ENCODE measurements at regions not wholly inside any gene's neighbourhood (a gene's known extent, or its start where the extent isn't known, plus 50 kb on each side); places are given as distances from the start of the nearest gene placed in this dataset.

GRCh38 chr14:26339381-26339780 lies 258.5 kb downstream of the NOVA1 start:
- DNase-seq (ENCODE audit: extremely low spot score) = no peak
- POLR2A ChIA-PET = no interaction called here
- CTCF ChIA-PET = no interaction called here
- TF ChIP-seq L3MBTL2 (conservative IDR thresholded peaks at IDR 0.05) (no peak), FOXM1 (IDR thresholded peaks at IDR 0.05; ENCODE audit: borderline replicate concordance) (no peak), FOXA1 (IDR thresholded peaks at IDR 0.05) (no peak), BHLHE40 (IDR thresholded peaks at IDR 0.05; ENCODE audit: borderline replicate concordance) (no peak), LEF1 (IDR thresholded peaks at IDR 0.05; ENCODE audit: borderline replicate concordance) (no peak), ZNF384 (IDR thresholded peaks at IDR 0.05) (no peak), HDGF (IDR thresholded peaks at IDR 0.05; ENCODE audit: borderline replicate concordance) (no peak), SUZ12 (IDR thresholded peaks at IDR 0.05) (no peak), PKNOX1 (IDR thresholded peaks at IDR 0.05) (no peak), CTBP1 (IDR thresholded peaks at IDR 0.05; ENCODE audit: borderline replicate concordance) (no peak)

GRCh38 chr14:26338231-26338630 lies 259.6 kb downstream of the NOVA1 start:
- ChIA-PET POLR2A (no interaction called here), CTCF (no interaction called here)
- TF ChIP-seq FOXA1 (IDR thresholded peaks at IDR 0.05) (no peak), L3MBTL2 (conservative IDR thresholded peaks at IDR 0.05) (no peak), PKNOX1 (IDR thresholded peaks at IDR 0.05) (no peak), BHLHE40 (IDR thresholded peaks at IDR 0.05; ENCODE audit: borderline replicate concordance) (no peak), SUZ12 (IDR thresholded peaks at IDR 0.05) (no peak), SP1 (IDR thresholded peaks at IDR 0.05) (no peak), ELF4 (IDR thresholded peaks at IDR 0.05) (no peak), TARDBP (IDR thresholded peaks at IDR 0.05) (no peak), LEF1 (IDR thresholded peaks at IDR 0.05; ENCODE audit: borderline replicate concordance) (no peak), HDGF (IDR thresholded peaks at IDR 0.05; ENCODE audit: borderline replicate concordance) (no peak), FOXK2 (IDR thresholded peaks at IDR 0.05) (no peak), ARNT (IDR thresholded peaks at IDR 0.05) (no peak), FOXM1 (IDR thresholded peaks at IDR 0.05; ENCODE audit: borderline replicate concordance) (no peak), NFRKB (IDR thresholded peaks at IDR 0.05) (no peak), ZNF384 (IDR thresholded peaks at IDR 0.05) (no peak), CTBP1 (IDR thresholded peaks at IDR 0.05; ENCODE audit: borderline replicate concordance) (no peak)
- DNase-seq (ENCODE audit: extremely low spot score) = no peak

GRCh38 chr14:26334288-26334687 lies 263.5 kb downstream of the NOVA1 start:
- no peak for TF ChIP-seq CTBP1 (IDR thresholded peaks at IDR 0.05; ENCODE audit: borderline replicate concordance)
- TF ChIP-seq SP1 (IDR thresholded peaks at IDR 0.05) = no peak
- no peak for TF ChIP-seq PKNOX1 (IDR thresholded peaks at IDR 0.05)
- no peak for TF ChIP-seq NFRKB (IDR thresholded peaks at IDR 0.05)
- no peak for TF ChIP-seq ARNT (IDR thresholded peaks at IDR 0.05)
- CTCF ChIA-PET = no interaction called here
- POLR2A ChIA-PET = no interaction called here
- no peak for DNase-seq (ENCODE audit: extremely low spot score)

- TF ChIP-seq FOXK2 (IDR thresholded peaks at IDR 0.05) (no peak), SP1 (IDR thresholded peaks at IDR 0.05) (no peak), ARNT (IDR thresholded peaks at IDR 0.05) (no peak), FOXA1 (IDR thresholded peaks at IDR 0.05) (no peak), HDGF (IDR thresholded peaks at IDR 0.05; ENCODE audit: borderline replicate concordance) (no peak)
- POLR2A ChIA-PET = no interaction called here
- CTCF ChIA-PET = no interaction called here
- DNase-seq (ENCODE audit: extremely low spot score) = no peak
Measured at GRCh38 chr14:26332966-26333365, 264.9 kb downstream of the NOVA1 start.

- TF ChIP-seq L3MBTL2 (conservative IDR thresholded peaks at IDR 0.05) = no peak
- no peak for TF ChIP-seq ARNT (IDR thresholded peaks at IDR 0.05)
- TF ChIP-seq BHLHE40 (IDR thresholded peaks at IDR 0.05; ENCODE audit: borderline replicate concordance) = no peak
- TF ChIP-seq CTBP1 (IDR thresholded peaks at IDR 0.05; ENCODE audit: borderline replicate concordance) = no peak
- no peak for TF ChIP-seq FOXM1 (IDR thresholded peaks at IDR 0.05; ENCODE audit: borderline replicate concordance)
- no peak for TF ChIP-seq FOXA1 (IDR thresholded peaks at IDR 0.05)
- no peak for TF ChIP-seq HDGF (IDR thresholded peaks at IDR 0.05; ENCODE audit: borderline replicate concordance)
- no peak for TF ChIP-seq FOXK2 (IDR thresholded peaks at IDR 0.05)
- TF ChIP-seq SP1 (IDR thresholded peaks at IDR 0.05) = no peak
- CTCF ChIA-PET = no interaction called here
- no peak for DNase-seq (ENCODE audit: extremely low spot score)
- POLR2A ChIA-PET = no interaction called here
Measured at GRCh38 chr14:26330982-26331381, 266.9 kb downstream of the NOVA1 start.

- no peak for DNase-seq (ENCODE audit: extremely low spot score)
- ChIA-PET POLR2A (no interaction called here), CTCF (no interaction called here)
- TF ChIP-seq HDGF (IDR thresholded peaks at IDR 0.05; ENCODE audit: borderline replicate concordance) = no peak
- no peak for TF ChIP-seq FOXK2 (IDR thresholded peaks at IDR 0.05)
- no peak for TF ChIP-seq BHLHE40 (IDR thresholded peaks at IDR 0.05; ENCODE audit: borderline replicate concordance)
- no peak for TF ChIP-seq NFRKB (IDR thresholded peaks at IDR 0.05)
- TF ChIP-seq ELF4 (IDR thresholded peaks at IDR 0.05) = no peak
- TF ChIP-seq ZNF384 (IDR thresholded peaks at IDR 0.05) = no peak
- no peak for TF ChIP-seq CTBP1 (IDR thresholded peaks at IDR 0.05; ENCODE audit: borderline replicate concordance)
- no peak for TF ChIP-seq SUZ12 (IDR thresholded peaks at IDR 0.05)
- TF ChIP-seq FOXM1 (IDR thresholded peaks at IDR 0.05; ENCODE audit: borderline replicate concordance) = no peak
- TF ChIP-seq SP1 (IDR thresholded peaks at IDR 0.05) = no peak
- TF ChIP-seq L3MBTL2 (conservative IDR thresholded peaks at IDR 0.05) = no peak
- TF ChIP-seq PKNOX1 (IDR thresholded peaks at IDR 0.05) = no peak
- TF ChIP-seq LEF1 (IDR thresholded peaks at IDR 0.05; ENCODE audit: borderline replicate concordance) = no peak
- no peak for TF ChIP-seq FOXA1 (IDR thresholded peaks at IDR 0.05)
- TF ChIP-seq ARNT (IDR thresholded peaks at IDR 0.05) = no peak
- no peak for TF ChIP-seq TARDBP (IDR thresholded peaks at IDR 0.05)
Measured at GRCh38 chr14:26328791-26329190, 269.0 kb downstream of the NOVA1 start.

All from HEK293T (cell line).